Tongue (tissue), 1 donor: ENCODE measurements at regions not wholly inside any gene's neighbourhood (a gene's known extent, or its start where the extent isn't known, plus 50 kb on each side); places are given as distances from the start of the nearest gene placed in this dataset. TPM values are rescaled to one million over a fixed set of nuclear protein-coding genes. Genes with fewer than 3 reads are reported as not detected.

Experiments
- small RNA-seq: library from RNA; depleted of rRNA; stranded (forward); fragments of <200 nt; gene quantifications from one replicate; pipeline ENCODE3, GENCODE V24; 2014; ENCODE audit warnings: low replicate concordance

Small RNA genes lying in the stretch of these regions (small RNA-seq; reads per million reads assigned to genes)
- gene AC034244.1: not detected
